ENCODE measurements at regions not wholly inside any gene's neighbourhood (a gene's known extent, or its start where the extent isn't known, plus 50 kb on each side); places are given as distances from the start of the nearest gene placed in this dataset.

- TF ChIP-seq CTCF (IDR thresholded peaks at IDR 0.05; ENCODE audit: poor library complexity) (no peak), EZH2 (IDR thresholded peaks at IDR 0.05; ENCODE audit: borderline replicate concordance) (no peak)
Measured at GRCh38 chr12:65663648-65664047, 160.6 kb upstream of the HMGA2 start.

Data from hepatocyte (in vitro differentiated cells).